AG10803 (cell line): ENCODE measurements at regions not wholly inside any gene's neighbourhood (a gene's known extent, or its start where the extent isn't known, plus 50 kb on each side); places are given as distances from the start of the nearest gene placed in this dataset.

ENCODE experiments used
- DNase-seq: peaks from one replicate; pipeline ENCODE4 v3.0.0; 2010; ENCODE audit warnings: low read depth
- H3K4me3 ChIP-seq: 2 replicates; pipeline ENCODE4 v1.5.1; 2011; ENCODE audit warnings: mild to moderate bottlenecking, low read length, control low read depth
- CTCF ChIP-seq: conservative IDR thresholded peaks from 2 replicates; pipeline ENCODE4 v1.5.1; 2011; ENCODE audit warnings: mild to moderate bottlenecking, low read length, control low read depth, inconsistent platforms

GRCh38 chr17:68710976-68711375, 109.8 kb upstream of the FAM20A start:
- no peak overlapping the region for H3K4me3 ChIP-seq
- peak; percentile 12 for DNase-seq
- TF ChIP-seq CTCF: no peak

DNA sequence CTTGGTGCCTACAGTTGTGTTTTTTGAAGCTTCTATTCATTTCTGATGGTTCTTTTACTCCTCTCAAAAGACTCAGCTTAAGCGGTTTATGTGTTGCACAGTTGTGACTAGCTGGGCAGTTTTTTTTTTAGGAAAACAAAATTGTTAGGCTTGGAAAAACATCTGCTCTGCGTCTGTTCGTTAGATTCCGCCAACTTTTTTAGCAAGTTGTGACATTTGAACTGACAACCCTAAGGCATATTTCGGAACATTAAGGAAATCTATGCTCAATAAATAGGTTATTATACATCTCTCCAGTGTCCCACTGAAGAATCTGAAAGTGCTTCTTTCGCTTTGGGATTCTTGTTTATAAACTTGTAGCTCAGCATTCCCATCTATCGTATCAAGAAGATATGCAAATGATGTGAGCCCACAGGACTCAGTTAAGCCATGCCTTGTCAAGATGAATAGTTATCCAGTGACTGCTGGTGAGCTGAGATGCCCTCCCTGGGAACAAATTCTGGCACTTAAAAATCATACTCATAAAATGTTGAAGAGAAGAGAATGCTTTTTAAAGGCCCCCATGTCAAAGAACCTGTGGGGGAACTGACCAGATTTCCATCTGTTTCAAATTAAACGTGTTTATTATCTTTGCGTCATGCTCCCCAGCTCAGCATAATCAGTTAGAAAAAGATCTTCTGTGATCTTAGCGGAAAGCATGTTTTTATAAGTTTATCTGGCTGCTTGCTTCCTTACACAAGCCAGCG, 109.0 kb upstream of the FAM20A start:
- DNase-seq: peak; percentile 79
- H3K4me3 ChIP-seq: peak overlapping the region; percentile 22
- TF ChIP-seq CTCF: no peak

- no peak for TF ChIP-seq CTCF
- H3K4me3 ChIP-seq: no peak overlapping the region
- DNase-seq: peak; percentile 15
These were observed 108.3 kb upstream of the FAM20A start for GRCh38 chr17:68709461-68709860.

DNA sequence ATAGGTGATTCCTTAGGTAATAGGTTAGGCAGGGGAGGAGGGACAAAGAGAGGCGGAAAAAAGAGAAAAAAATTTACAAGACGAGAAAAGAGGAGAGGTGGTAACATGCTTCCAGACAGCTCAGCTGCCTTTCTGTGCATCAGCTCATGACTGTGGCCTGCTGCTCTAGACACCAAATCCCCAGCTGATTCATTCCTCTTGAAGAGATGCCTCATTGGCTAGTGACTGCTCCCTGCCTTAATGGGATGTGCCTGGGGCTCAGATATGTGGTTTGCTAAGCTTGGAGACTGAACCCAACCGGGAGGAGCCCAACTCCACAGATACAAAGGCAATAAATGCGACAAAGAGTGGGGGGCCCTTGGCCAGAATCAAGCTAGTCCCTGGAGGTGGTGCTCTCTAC, 105.9 kb upstream of the FAM20A start:
- no peak for TF ChIP-seq CTCF
- peak overlapping the region; percentile 23; the same call in 1 of the 2 replicates for H3K4me3 ChIP-seq

DNA sequence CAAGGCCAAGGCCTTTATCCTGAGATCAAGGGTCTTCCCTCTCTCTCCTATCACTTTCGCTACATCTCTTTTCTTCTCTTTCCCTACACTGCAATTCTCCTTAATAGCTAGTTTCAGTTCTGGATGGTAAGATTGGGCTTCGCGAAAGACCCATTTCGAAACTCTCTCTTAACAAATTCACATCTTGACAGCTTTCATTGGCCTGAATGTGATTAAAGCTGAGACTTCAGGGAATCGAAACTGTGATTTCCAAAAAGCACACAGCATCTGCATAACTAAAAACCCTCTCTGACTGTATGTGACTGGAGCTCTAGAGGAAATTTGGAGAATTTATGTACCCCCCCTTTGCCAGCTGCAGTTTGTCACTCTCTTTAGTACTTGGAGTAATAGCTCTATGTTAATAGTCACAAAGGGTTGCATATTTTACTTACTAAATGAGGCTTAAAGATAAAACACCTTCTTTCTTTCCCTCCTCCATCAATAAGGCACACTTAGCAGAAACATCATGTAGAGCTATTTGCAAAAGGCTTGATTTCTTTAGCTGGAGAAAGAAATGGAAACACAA, 105.3 kb upstream of the FAM20A start:
- H3K4me3 ChIP-seq: 0 out of 2 replicates have a peak overlapping the region, but pooled peaks have one; percentile 23
- peak; percentile 61 for DNase-seq

More for the DNA sequence above, 105.9 kb upstream of the FAM20A start:
- DNase-seq: peak; percentile 86

GRCh38 chr17:68705714-68706076, 104.5 kb upstream of the FAM20A start:
- DNase-seq: no peak
- H3K4me3 ChIP-seq: no peak overlapping the region
- no peak for TF ChIP-seq CTCF

More for the DNA sequence above, 105.3 kb upstream of the FAM20A start:
- TF ChIP-seq CTCF: no peak
